ENCODE measurements at regions not wholly inside any gene's neighbourhood (a gene's known extent, or its start where the extent isn't known, plus 50 kb on each side); places are given as distances from the start of the nearest gene placed in this dataset.

DNA sequence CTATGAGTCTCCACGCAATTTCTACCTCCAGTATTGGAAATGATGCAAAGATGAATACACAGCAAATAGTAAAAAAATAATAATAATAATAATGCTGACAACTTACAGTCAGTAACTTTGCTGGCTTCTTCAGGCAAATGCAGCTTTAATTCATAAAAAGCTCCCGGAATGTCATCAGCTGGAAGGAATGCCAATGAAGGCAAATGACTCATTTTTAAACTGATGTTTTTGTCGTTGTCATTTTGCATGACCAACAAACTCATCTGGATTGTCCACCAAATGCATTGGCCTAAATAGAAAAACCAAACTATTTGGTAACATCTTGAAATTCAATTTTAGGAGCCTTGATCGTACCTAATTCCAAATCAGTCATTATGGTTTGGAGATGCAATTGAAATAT is 217.1 kb downstream of the ALDH8A1 start:
- H3K9me3 ChIP-seq, result no peaks in the 10 kb centered on the region
- no peaks in the 10 kb centered on the region for H3K36me3 ChIP-seq
- no peaks in the 10 kb centered on the region for H3K27me3 ChIP-seq
- H3K4me1 ChIP-seq, result no peaks in the 10 kb centered on the region
- no peak overlapping the region for H3K4me3 ChIP-seq
- no peak for DNase-seq
- TF ChIP-seq, protein P1, sequence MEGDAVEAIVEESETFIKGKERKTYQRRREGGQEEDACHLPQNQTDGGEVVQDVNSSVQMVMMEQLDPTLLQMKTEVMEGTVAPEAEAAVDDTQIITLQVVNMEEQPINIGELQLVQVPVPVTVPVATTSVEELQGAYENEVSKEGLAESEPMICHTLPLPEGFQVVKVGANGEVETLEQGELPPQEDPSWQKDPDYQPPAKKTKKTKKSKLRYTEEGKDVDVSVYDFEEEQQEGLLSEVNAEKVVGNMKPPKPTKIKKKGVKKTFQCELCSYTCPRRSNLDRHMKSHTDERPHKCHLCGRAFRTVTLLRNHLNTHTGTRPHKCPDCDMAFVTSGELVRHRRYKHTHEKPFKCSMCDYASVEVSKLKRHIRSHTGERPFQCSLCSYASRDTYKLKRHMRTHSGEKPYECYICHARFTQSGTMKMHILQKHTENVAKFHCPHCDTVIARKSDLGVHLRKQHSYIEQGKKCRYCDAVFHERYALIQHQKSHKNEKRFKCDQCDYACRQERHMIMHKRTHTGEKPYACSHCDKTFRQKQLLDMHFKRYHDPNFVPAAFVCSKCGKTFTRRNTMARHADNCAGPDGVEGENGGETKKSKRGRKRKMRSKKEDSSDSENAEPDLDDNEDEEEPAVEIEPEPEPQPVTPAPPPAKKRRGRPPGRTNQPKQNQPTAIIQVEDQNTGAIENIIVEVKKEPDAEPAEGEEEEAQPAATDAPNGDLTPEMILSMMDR (IDR thresholded peaks at IDR 0.05), result no peak
- TF ChIP-seq POLR2A (IDR thresholded peaks at IDR 0.05), result no peak
- H3K27ac ChIP-seq, result no peak overlapping the region

DNA sequence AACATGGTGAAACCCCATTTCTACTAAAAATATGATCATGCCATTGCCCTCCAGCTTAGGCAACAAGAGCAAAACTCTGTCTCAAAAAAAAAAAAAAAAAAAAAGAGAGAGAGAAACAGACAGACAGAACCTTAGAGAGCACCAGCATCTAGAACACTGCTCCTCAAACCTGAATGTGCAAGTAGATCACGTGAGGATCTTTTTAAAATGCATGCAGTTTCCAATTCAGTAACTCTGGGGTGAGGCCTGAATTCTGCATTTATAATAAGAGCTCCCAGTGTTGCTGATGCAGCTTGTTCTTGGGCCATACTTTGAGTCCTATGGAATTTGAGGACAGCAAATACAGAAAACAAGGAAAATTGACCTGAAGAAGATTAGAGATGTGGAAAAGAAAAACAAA is 218.3 kb downstream of the ALDH8A1 start:
- no peak for DNase-seq
- TF ChIP-seq, protein P1 (IDR thresholded peaks at IDR 0.05), result no peak
- TF ChIP-seq POLR2A (IDR thresholded peaks at IDR 0.05), result no peak

DNA sequence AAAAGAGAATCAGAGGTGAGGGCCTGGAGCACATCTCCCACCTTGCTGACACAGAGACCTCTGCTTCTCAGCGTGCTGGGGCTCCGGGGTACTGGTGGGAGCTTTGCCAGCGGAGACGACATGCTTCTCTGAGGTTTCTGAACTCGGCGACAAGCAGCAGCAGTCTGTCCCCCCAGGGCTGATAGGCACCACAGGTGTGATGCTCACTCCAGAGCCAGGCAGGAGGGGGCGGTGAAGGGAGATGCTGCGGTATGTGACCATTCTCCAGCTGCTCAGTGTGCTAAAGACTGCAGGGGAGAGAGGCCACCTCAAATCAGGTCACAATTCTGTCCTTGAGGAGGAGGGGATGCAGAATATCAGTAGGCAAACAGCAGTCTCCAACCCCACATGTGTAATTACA is 219.9 kb downstream of the ALDH8A1 start:
- no peak for DNase-seq
- no peaks in the 10 kb centered on the region for H3K36me3 ChIP-seq
- no peak overlapping the region for H3K4me3 ChIP-seq
- H3K9me3 ChIP-seq, result no peaks in the 10 kb centered on the region
- TF ChIP-seq, protein P1 (IDR thresholded peaks at IDR 0.05), result no peak
- no peak for TF ChIP-seq POLR2A (IDR thresholded peaks at IDR 0.05)
- H3K4me1 ChIP-seq, result no peaks in the 10 kb centered on the region
- no peak overlapping the region for H3K27ac ChIP-seq
- no peaks in the 10 kb centered on the region for H3K27me3 ChIP-seq

More for the DNA sequence above, 218.3 kb downstream of the ALDH8A1 start:
- Histone ChIP-seq H3K27ac (no peak overlapping the region), H3K4me1 (no peaks in the 10 kb centered on the region), H3K4me3 (no peak overlapping the region), H3K27me3 (no peaks in the 10 kb centered on the region), H3K36me3 (no peaks in the 10 kb centered on the region), H3K9me3 (no peaks in the 10 kb centered on the region)

DNA sequence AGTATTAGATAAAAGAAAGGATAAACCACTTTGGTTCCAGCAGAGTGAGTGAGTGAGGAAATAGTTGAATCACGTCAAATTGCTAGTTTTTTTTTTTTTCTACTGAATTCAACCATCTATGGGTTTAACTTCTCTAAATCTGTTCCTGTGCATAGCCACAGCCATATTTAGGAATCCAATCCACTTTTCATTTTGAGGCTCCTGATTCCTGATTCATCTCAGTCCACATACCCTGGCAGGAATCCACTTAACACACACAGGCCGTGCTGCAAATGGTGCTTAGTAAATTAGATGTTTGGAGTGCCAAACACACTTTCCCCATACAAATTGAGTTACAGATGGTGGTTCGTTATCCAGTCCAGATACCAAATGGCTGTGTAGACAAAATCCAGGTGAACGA is 220.3 kb downstream of the ALDH8A1 start:
- Histone ChIP-seq H3K9me3 (no peaks in the 10 kb centered on the region), H3K27me3 (no peaks in the 10 kb centered on the region), H3K4me1 (no peaks in the 10 kb centered on the region), H3K36me3 (no peaks in the 10 kb centered on the region), H3K27ac (no peak overlapping the region), H3K4me3 (no peak overlapping the region)
- DNase-seq, result no peak
- TF ChIP-seq, protein P1 (IDR thresholded peaks at IDR 0.05), result no peak
- no peak for TF ChIP-seq POLR2A (IDR thresholded peaks at IDR 0.05)

DNA sequence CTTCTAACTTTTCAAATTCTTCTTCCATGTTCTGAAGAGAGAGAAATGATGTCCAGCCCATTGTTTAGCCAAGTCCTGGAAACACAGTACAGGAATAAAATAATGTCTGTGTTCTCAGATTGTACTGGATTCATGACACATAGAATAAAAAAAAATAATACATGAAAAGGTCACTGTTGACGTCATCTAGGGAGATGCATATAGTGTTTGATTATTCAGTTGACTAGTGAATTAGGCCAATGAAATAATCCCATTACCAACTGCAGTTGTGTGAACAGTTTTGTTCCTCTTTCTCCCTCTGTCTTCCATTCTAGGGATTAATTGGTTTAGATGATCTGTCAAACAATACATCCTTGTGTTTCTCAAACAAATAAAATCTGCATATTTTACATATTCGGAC is 222.8 kb downstream of the ALDH8A1 start:
- DNase-seq, result no peak
- no peak for TF ChIP-seq POLR2A (IDR thresholded peaks at IDR 0.05)
- TF ChIP-seq, protein P1 (IDR thresholded peaks at IDR 0.05), result no peak
- Histone ChIP-seq H3K36me3 (no peaks in the 10 kb centered on the region), H3K27ac (no peak overlapping the region), H3K9me3 (no peaks in the 10 kb centered on the region), H3K27me3 (no peaks in the 10 kb centered on the region), H3K4me3 (no peak overlapping the region), H3K4me1 (no peaks in the 10 kb centered on the region)

DNA sequence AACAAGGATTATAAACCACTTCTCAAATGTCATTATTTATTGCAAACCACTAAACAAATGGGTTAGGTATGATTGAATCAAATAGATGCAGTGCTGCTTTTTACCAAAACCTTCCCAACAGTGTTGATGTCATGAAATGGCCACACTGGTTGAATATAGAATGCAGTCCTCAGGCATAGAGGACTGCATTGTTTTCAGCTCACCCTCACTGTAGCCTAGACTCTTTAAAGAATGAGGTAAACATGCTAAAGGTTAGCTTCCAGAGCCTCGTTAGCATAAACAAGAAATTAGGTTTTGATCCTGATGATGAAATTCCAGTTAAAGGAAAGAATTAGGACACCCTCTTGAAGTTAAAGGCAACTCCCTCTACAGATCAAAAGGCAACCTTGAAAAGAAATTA is 224.3 kb downstream of the ALDH8A1 start:
- no peak for TF ChIP-seq POLR2A (IDR thresholded peaks at IDR 0.05)
- TF ChIP-seq, protein P1 (IDR thresholded peaks at IDR 0.05), result no peak
- H3K27ac ChIP-seq, result no peak overlapping the region

More for the DNA sequence above, 224.3 kb downstream of the ALDH8A1 start:
- no peaks in the 10 kb centered on the region for H3K27me3 ChIP-seq
- H3K4me3 ChIP-seq, result no peak overlapping the region
- H3K36me3 ChIP-seq, result no peaks in the 10 kb centered on the region
- H3K4me1 ChIP-seq, result peaks cover 0 to 5% (median 0%) of the 10 kb centered on the region in 4 donors
- H3K9me3 ChIP-seq, result no peaks in the 10 kb centered on the region
- no peak for DNase-seq

All from Peyer's patch (tissue), 4 donors.